ENCODE measurements at regions not wholly inside any gene's neighbourhood (a gene's known extent, or its start where the extent isn't known, plus 50 kb on each side); places are given as distances from the start of the nearest gene placed in this dataset.

- no peak for DNase-seq
Measured at GRCh38 chr3:135755330-135756105, 210.0 kb upstream of the PPP2R3A start.

- DNase-seq = no peak
Measured at GRCh38 chr3:135756106-135756668, 209.3 kb upstream of the PPP2R3A start.

- DNase-seq = no peak
Measured at GRCh38 chr3:135757421-135757820, 208.1 kb upstream of the PPP2R3A start.

- no peak for DNase-seq
Measured at GRCh38 chr3:135758961-135759360, 206.6 kb upstream of the PPP2R3A start.

GRCh38 chr3:135759651-135760050 lies 205.9 kb upstream of the PPP2R3A start:
- no peak for DNase-seq

GRCh38 chr3:135760581-135760980 lies 204.9 kb upstream of the PPP2R3A start:
- DNase-seq = no peak

- DNase-seq = no peak
Measured at GRCh38 chr3:135762188-135762856, 203.2 kb upstream of the PPP2R3A start.

- no peak for DNase-seq
Measured at GRCh38 chr3:135766115-135766514, 199.4 kb upstream of the PPP2R3A start.

GRCh38 chr3:135771760-135772159 lies 193.8 kb upstream of the PPP2R3A start:
- no peak for DNase-seq

- DNase-seq = no peak
Measured at GRCh38 chr3:135779024-135779423, 186.5 kb upstream of the PPP2R3A start.

- DNase-seq = no peak
Measured at GRCh38 chr3:135779590-135780235, 185.8 kb upstream of the PPP2R3A start.

- DNase-seq = no peak
Measured at GRCh38 chr3:135781026-135781815, 184.3 kb upstream of the PPP2R3A start.

GRCh38 chr3:135784557-135784956 lies 181.0 kb upstream of the PPP2R3A start:
- no peak for DNase-seq

- no peak for DNase-seq
Measured at GRCh38 chr3:135788146-135788545, 177.4 kb upstream of the PPP2R3A start.

GRCh38 chr3:135788978-135789377 lies 176.6 kb upstream of the PPP2R3A start:
- DNase-seq = no peak

- DNase-seq = no peak
Measured at GRCh38 chr3:135792174-135792573, 173.4 kb upstream of the PPP2R3A start.

GRCh38 chr3:135792858-135793475 lies 172.6 kb upstream of the PPP2R3A start:
- no peak for DNase-seq

- no peak for DNase-seq
Measured at GRCh38 chr3:135800071-135800549, 165.4 kb upstream of the PPP2R3A start.

- no peak for DNase-seq
Measured at GRCh38 chr3:135801018-135801417, 164.5 kb upstream of the PPP2R3A start.

- no peak for DNase-seq
Measured at GRCh38 chr3:135802171-135802570, 163.4 kb upstream of the PPP2R3A start.

GRCh38 chr3:135803028-135803692 lies 162.4 kb upstream of the PPP2R3A start:
- DNase-seq = no peak

- DNase-seq = no peak
Measured at GRCh38 chr3:135805752-135806151, 159.8 kb upstream of the PPP2R3A start.

All from NK-92 treated with Interleukin-12 subunit alpha and Interleukin-12 subunit beta, amount 100 ng/mL, for 24 hours (cell line).